NK-92 treated with Interleukin-12 subunit alpha and Interleukin-12 subunit beta, amount 100 ng/mL, for 24 hours (cell line): ENCODE measurements at regions not wholly inside any gene's neighbourhood (a gene's known extent, or its start where the extent isn't known, plus 50 kb on each side); places are given as distances from the start of the nearest gene placed in this dataset.

Experiments
- DNase-seq: peaks from one replicate; lab custom pipeline; 2025; lab: John Stamatoyannopoulos, UW

- no peak for DNase-seq
Observed at GRCh38 chr16:86214326-86215232, 295.7 kb upstream of the FOXF1 start.

- DNase-seq = no peak
Observed at GRCh38 chr16:86215233-86215978, 294.9 kb upstream of the FOXF1 start.

GRCh38 chr16:86215979-86216585 lies 294.2 kb upstream of the FOXF1 start:
- no peak for DNase-seq

GRCh38 chr16:86216591-86216990 lies 293.7 kb upstream of the FOXF1 start:
- DNase-seq = no peak

- DNase-seq = no peak
Observed at GRCh38 chr16:86217001-86217890, 293.1 kb upstream of the FOXF1 start.

GRCh38 chr16:86217891-86218270 lies 292.4 kb upstream of the FOXF1 start:
- DNase-seq = no peak

- DNase-seq = no peak
Observed at GRCh38 chr16:86218479-86219170, 291.7 kb upstream of the FOXF1 start.

GRCh38 chr16:86219655-86220445 lies 290.5 kb upstream of the FOXF1 start:
- no peak for DNase-seq

GRCh38 chr16:86220561-86220960 lies 289.8 kb upstream of the FOXF1 start:
- DNase-seq = no peak

GRCh38 chr16:86221085-86221484 lies 289.2 kb upstream of the FOXF1 start:
- DNase-seq = no peak

GRCh38 chr16:86222547-86222946 lies 287.8 kb upstream of the FOXF1 start:
- DNase-seq = no peak

- no peak for DNase-seq
Observed at GRCh38 chr16:86222965-86223551, 287.3 kb upstream of the FOXF1 start.

- DNase-seq = no peak
Observed at GRCh38 chr16:86224126-86224525, 286.2 kb upstream of the FOXF1 start.

- no peak for DNase-seq
Observed at GRCh38 chr16:86224629-86225028, 285.7 kb upstream of the FOXF1 start.

- no peak for DNase-seq
Observed at GRCh38 chr16:86225905-86226371, 284.4 kb upstream of the FOXF1 start.

- DNase-seq = no peak
Observed at GRCh38 chr16:86227041-86227440, 283.3 kb upstream of the FOXF1 start.

GRCh38 chr16:86227801-86228200 lies 282.5 kb upstream of the FOXF1 start:
- no peak for DNase-seq

- DNase-seq = no peak
Observed at GRCh38 chr16:86228713-86229112, 281.6 kb upstream of the FOXF1 start.

GRCh38 chr16:86229283-86229682 lies 281.0 kb upstream of the FOXF1 start:
- DNase-seq = no peak
